ENCODE measurements at regions not wholly inside any gene's neighbourhood (a gene's known extent, or its start where the extent isn't known, plus 50 kb on each side); places are given as distances from the start of the nearest gene placed in this dataset.

DNA sequence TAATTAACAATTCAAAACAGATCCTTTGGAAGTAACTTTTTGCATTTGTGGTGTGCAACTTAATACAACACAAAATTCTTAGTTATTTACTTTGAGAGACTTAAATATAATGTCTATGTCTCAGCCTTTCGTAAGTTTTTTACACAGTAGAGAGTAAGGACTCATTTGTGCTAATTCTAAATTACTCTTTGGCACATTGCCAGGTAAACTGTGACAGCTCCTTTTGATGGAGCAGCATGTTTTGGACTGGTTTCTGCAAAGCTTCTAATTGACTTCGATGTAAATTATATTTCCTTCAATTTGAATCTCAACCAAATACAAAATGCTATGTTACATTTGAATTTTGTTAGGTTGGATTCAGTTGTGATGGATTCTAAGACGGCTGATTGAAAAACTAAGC lies 450.7 kb upstream of the OPRM1 start:
- no peak for DNase-seq (ENCODE audit: low read depth, low spot score)
- no peak overlapping the region for H3K4me3 ChIP-seq (ENCODE audit: low read depth, low read length)
- TF ChIP-seq, protein P1, sequence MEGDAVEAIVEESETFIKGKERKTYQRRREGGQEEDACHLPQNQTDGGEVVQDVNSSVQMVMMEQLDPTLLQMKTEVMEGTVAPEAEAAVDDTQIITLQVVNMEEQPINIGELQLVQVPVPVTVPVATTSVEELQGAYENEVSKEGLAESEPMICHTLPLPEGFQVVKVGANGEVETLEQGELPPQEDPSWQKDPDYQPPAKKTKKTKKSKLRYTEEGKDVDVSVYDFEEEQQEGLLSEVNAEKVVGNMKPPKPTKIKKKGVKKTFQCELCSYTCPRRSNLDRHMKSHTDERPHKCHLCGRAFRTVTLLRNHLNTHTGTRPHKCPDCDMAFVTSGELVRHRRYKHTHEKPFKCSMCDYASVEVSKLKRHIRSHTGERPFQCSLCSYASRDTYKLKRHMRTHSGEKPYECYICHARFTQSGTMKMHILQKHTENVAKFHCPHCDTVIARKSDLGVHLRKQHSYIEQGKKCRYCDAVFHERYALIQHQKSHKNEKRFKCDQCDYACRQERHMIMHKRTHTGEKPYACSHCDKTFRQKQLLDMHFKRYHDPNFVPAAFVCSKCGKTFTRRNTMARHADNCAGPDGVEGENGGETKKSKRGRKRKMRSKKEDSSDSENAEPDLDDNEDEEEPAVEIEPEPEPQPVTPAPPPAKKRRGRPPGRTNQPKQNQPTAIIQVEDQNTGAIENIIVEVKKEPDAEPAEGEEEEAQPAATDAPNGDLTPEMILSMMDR (IDR thresholded peaks at IDR 0.05; ENCODE audit: insufficient read depth, low read length, missing control alignments): no peak
- ChIA-PET POLR2A (no interaction called here), CTCF (no interaction called here)

DNA sequence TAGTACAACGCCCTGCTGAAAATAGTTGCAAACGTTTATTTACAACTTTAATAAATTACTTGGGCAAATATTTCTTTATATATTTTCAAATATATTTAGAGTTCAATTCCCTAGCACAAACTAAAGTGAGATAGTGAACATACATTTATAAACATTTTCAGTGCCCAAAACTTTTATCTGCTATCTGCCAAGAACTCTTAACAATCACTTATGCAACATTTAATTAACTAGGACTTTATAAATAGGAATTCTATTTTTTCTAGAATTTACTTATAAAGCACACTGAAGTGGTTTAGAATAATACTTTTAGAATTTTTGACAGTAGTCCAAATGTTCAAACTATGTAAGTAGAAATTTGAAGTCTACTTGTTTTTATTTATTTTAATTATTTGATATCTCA lies 452.6 kb upstream of the RGS17 start:
- CTCF ChIA-PET: no interaction called here
- POLR2A ChIA-PET: no interaction called here
- DNase-seq (ENCODE audit: low read depth, low spot score): no peak
- TF ChIP-seq, protein P1 (IDR thresholded peaks at IDR 0.05; ENCODE audit: insufficient read depth, low read length, missing control alignments): no peak
- H3K4me3 ChIP-seq (ENCODE audit: low read depth, low read length): no peak overlapping the region

DNA sequence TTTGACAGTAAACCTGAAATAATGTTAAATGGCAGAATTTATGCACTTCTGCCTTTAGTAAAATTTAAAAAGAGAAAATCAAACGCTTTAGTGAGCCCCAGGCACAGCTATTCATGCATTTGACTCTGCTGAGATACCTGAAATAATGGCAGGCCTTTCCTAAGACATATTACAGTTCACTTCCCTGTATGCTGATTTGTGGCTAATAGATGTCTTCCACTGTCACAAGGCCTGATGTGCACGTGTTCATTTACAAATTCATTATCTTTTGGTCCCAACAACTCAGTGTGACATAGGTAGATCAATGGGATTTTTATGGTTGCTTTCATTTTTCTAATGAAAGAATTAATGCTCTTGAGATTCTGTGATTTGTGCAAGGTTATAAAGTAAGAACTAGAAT lies 449.7 kb upstream of the RGS17 start:
- H3K4me3 ChIP-seq (ENCODE audit: low read depth, low read length): no peak overlapping the region
- CTCF ChIA-PET: no interaction called here
- TF ChIP-seq, protein P1 (IDR thresholded peaks at IDR 0.05; ENCODE audit: insufficient read depth, low read length, missing control alignments): no peak
- DNase-seq (ENCODE audit: low read depth, low spot score): no peak
- POLR2A ChIA-PET: no interaction called here

DNA sequence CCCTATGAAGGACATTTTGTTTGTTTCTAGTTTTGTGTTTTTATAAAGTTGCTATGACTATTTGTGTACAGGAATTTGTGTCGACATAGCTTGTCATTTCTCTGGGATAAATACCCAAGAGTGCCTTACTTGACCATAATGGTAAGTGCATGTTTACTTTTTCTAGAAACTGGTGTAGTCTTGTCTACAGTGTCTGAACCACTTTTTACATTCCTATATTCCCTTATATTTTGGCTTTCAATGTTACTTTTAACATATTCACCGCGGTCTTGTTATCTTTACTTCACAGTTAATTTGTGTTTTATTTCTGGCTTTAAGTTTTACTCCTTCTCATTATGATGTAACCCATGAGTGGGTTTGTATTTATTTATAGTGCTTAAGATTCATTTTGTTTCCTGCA lies 444.4 kb upstream of the RGS17 start:
- DNase-seq (ENCODE audit: low read depth, low spot score): no peak
- ChIA-PET CTCF (no interaction called here), POLR2A (no interaction called here)
- TF ChIP-seq, protein P1 (IDR thresholded peaks at IDR 0.05; ENCODE audit: insufficient read depth, low read length, missing control alignments): no peak
- no peak overlapping the region for H3K4me3 ChIP-seq (ENCODE audit: low read depth, low read length)

DNA sequence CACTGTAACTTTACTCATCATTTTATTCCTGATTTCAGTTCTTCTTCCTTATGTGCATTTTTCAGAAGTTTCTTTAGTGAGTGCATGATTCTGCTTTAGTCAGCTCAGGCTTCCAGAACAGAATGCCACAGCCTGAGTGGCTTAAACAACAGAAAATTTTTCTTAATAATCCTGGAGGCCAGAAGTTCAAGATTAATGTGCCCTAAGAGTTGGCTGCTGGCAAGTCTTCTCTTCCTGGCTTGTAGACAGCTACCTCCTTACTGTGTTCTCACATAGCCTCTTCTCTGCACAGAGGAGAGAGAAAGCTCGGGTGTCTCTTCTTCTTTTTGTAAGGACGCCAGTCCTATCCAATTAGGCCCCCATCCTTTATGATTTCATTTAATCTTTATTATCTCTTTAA lies 443.1 kb upstream of the RGS17 start:
- DNase-seq (ENCODE audit: low read depth, low spot score): no peak
- POLR2A ChIA-PET: no interaction called here
- TF ChIP-seq, protein P1 (IDR thresholded peaks at IDR 0.05; ENCODE audit: insufficient read depth, low read length, missing control alignments): no peak
- CTCF ChIA-PET: no interaction called here
- no peak overlapping the region for H3K4me3 ChIP-seq (ENCODE audit: low read depth, low read length)

DNA sequence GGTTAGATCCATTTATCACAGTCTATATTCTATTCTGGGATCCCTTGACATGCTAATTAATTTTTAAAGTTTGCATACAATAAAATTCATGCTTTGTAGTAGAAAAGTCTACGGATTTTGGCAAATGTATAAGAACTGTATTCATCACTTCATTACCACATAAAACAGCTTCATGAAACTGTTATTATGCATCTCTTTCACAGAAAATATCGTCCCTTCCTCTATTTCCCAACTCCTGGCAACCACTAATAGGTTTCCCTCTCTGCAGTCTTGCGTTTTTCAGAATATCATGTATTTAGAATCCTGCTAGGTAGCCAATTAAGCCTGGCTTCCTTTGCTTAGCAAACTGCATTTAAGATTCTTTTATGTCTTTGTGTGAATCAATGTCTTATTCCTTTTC lies 441.3 kb upstream of the RGS17 start:
- POLR2A ChIA-PET: no interaction called here

More for the DNA sequence above, 441.3 kb upstream of the RGS17 start:
- no peak for DNase-seq (ENCODE audit: low read depth, low spot score)
- H3K4me3 ChIP-seq (ENCODE audit: low read depth, low read length): no peak overlapping the region
- CTCF ChIA-PET: no interaction called here
- TF ChIP-seq, protein P1 (IDR thresholded peaks at IDR 0.05; ENCODE audit: insufficient read depth, low read length, missing control alignments): no peak

All from AG04449 (cell line).